OCI-LY7 (cell line): ENCODE measurements at regions not wholly inside any gene's neighbourhood (a gene's known extent, or its start where the extent isn't known, plus 50 kb on each side); places are given as distances from the start of the nearest gene placed in this dataset.

Experiments
- EZH2phosphoT487 ChIP-seq: fragments of 200-600 bp; sonication (generic); IDR thresholded peaks from 2 replicates; pipeline ENCODE4 v1.6.1; 2018; ENCODE audit warnings: low read depth, borderline replicate concordance, mild to moderate bottlenecking, mixed run types, antibody characterized with exemption, low read length, moderate library complexity, mixed read lengths
- TF ChIP-seq, protein P1 (sequence below): fragments of 200-600 bp; sonication (generic); conservative IDR thresholded peaks from 2 replicates; pipeline ENCODE4 v1.5.1; 2014; ENCODE audit warnings: mild to moderate bottlenecking, antibody characterized with exemption, low read length, moderate library complexity, mixed read lengths

DNA sequence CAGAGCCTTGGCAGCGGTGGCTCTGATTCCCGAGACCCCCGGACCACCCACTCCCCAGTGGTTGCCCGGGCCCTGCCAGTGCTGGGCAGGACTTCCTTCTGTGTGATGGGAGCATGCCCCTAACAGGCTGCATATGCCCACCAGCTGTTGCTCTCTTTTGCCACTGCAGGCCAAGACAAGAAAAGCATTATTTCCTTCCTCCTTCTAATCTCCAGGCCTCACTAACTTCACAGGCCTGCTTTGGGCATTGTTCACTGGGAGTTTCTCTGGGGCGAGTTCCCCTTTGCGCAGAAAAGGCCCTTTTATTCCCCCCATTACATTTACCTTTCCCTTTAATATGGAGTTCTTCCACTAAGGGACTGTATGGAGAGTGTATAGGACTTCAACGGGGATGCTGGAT lies 249.1 kb upstream of the SIX2 start:
- TF ChIP-seq, protein P1, sequence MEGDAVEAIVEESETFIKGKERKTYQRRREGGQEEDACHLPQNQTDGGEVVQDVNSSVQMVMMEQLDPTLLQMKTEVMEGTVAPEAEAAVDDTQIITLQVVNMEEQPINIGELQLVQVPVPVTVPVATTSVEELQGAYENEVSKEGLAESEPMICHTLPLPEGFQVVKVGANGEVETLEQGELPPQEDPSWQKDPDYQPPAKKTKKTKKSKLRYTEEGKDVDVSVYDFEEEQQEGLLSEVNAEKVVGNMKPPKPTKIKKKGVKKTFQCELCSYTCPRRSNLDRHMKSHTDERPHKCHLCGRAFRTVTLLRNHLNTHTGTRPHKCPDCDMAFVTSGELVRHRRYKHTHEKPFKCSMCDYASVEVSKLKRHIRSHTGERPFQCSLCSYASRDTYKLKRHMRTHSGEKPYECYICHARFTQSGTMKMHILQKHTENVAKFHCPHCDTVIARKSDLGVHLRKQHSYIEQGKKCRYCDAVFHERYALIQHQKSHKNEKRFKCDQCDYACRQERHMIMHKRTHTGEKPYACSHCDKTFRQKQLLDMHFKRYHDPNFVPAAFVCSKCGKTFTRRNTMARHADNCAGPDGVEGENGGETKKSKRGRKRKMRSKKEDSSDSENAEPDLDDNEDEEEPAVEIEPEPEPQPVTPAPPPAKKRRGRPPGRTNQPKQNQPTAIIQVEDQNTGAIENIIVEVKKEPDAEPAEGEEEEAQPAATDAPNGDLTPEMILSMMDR: 0 out of 2 replicates have a peak, but pooled peaks have one; percentile 15
- no peak for TF ChIP-seq EZH2phosphoT487
